ENCODE measurements at regions not wholly inside any gene's neighbourhood (a gene's known extent, or its start where the extent isn't known, plus 50 kb on each side); places are given as distances from the start of the nearest gene placed in this dataset.
"Not testable (repeated sequence)": the region's sequence is repeated elsewhere in the genome, so short reads cannot be mapped to it uniquely, and the experiment has no call there.

GRCh38 chr10:108545921-108546320 is 1377.4 kb downstream of the XPNPEP1 start:
- Histone ChIP-seq H3K4me1 (ENCODE audit: insufficient read depth, low read length, poor library complexity, severe bottlenecking) (no peaks in the 10 kb centered on the region), H3K27me3 (ENCODE audit: insufficient read depth, low read length, poor library complexity, severe bottlenecking) (no peaks in the 10 kb centered on the region), H3K79me2 (ENCODE audit: insufficient read depth, low read length) (no peaks in the 10 kb centered on the region), H3F3A (ENCODE audit: low read depth) (no peaks in the 10 kb centered on the region), H4K20me1 (ENCODE audit: insufficient read depth, low read length, poor library complexity, severe bottlenecking) (no peaks in the 10 kb centered on the region), H2AFZ (ENCODE audit: low read length) (peak overlapping the region; percentile 45; the same call in 1 of the 2 replicates), H3K9me2 (replicated peaks; ENCODE audit: low read depth, low read length) (no peaks in the 10 kb centered on the region), H3K4me2 (ENCODE audit: low read depth, low read length, poor library complexity, severe bottlenecking) (no peak overlapping the region), H3K9me3 (ENCODE audit: insufficient read depth, low read depth, low read length) (no peaks in the 10 kb centered on the region), H3K4me3 (ENCODE audit: low read length, poor library complexity, severe bottlenecking) (no peak overlapping the region), H3K36me3 (ENCODE audit: insufficient read depth, low read length) (no peaks in the 10 kb centered on the region), H3K9ac (ENCODE audit: low read depth, low read length, poor library complexity, severe bottlenecking) (no peak overlapping the region)
- TF ChIP-seq CTCF (conservative IDR thresholded peaks at IDR 0.05; ENCODE audit: low read length) (no peak), EZH2phosphoT487 (IDR thresholded peaks at IDR 0.05; ENCODE audit: borderline replicate concordance) (no peak)

GRCh38 chr10:108544500-108545120 is 1378.7 kb downstream of the XPNPEP1 start:
- no peaks in the 10 kb centered on the region for H3K79me2 ChIP-seq (ENCODE audit: insufficient read depth, low read length)
- no peaks in the 10 kb centered on the region for H3K36me3 ChIP-seq (ENCODE audit: insufficient read depth, low read length)
- no peaks in the 10 kb centered on the region for H3K9me2 ChIP-seq (replicated peaks; ENCODE audit: low read depth, low read length)
- no peaks in the 10 kb centered on the region for H3K27me3 ChIP-seq (ENCODE audit: insufficient read depth, low read length, poor library complexity, severe bottlenecking)
- H3K4me2 ChIP-seq (ENCODE audit: low read depth, low read length, poor library complexity, severe bottlenecking) = no peak overlapping the region
- H3F3A ChIP-seq (ENCODE audit: low read depth) = no peaks in the 10 kb centered on the region
- H3K4me3 ChIP-seq (ENCODE audit: low read length, poor library complexity, severe bottlenecking) = no peak overlapping the region
- H2AFZ ChIP-seq (ENCODE audit: low read length) = no peak overlapping the region
- H3K9me3 ChIP-seq (ENCODE audit: insufficient read depth, low read depth, low read length) = no peaks in the 10 kb centered on the region
- H4K20me1 ChIP-seq (ENCODE audit: insufficient read depth, low read length, poor library complexity, severe bottlenecking) = no peaks in the 10 kb centered on the region
- H3K4me1 ChIP-seq (ENCODE audit: insufficient read depth, low read length, poor library complexity, severe bottlenecking) = no peaks in the 10 kb centered on the region
- peak; percentile 78 for TF ChIP-seq CTCF (conservative IDR thresholded peaks at IDR 0.05; ENCODE audit: low read length)
- TF ChIP-seq EZH2phosphoT487 (IDR thresholded peaks at IDR 0.05; ENCODE audit: borderline replicate concordance) = no peak
- no peak overlapping the region for H3K9ac ChIP-seq (ENCODE audit: low read depth, low read length, poor library complexity, severe bottlenecking)

GRCh38 chr10:108533551-108533950 is 1369.0 kb upstream of the SORCS1 start:
- not testable (repeated sequence) for H3K9me3 ChIP-seq (ENCODE audit: insufficient read depth, low read depth, low read length); H3K9ac ChIP-seq (ENCODE audit: low read depth, low read length, poor library complexity, severe bottlenecking); H3F3A ChIP-seq (ENCODE audit: low read depth); H3K9me2 ChIP-seq (replicated peaks; ENCODE audit: low read depth, low read length); H3K4me3 ChIP-seq (ENCODE audit: low read length, poor library complexity, severe bottlenecking); H3K4me1 ChIP-seq (ENCODE audit: insufficient read depth, low read length, poor library complexity, severe bottlenecking); H2AFZ ChIP-seq (ENCODE audit: low read length); H3K79me2 ChIP-seq (ENCODE audit: insufficient read depth, low read length); H4K20me1 ChIP-seq (ENCODE audit: insufficient read depth, low read length, poor library complexity, severe bottlenecking); H3K36me3 ChIP-seq (ENCODE audit: insufficient read depth, low read length); H3K4me2 ChIP-seq (ENCODE audit: low read depth, low read length, poor library complexity, severe bottlenecking); H3K27me3 ChIP-seq (ENCODE audit: insufficient read depth, low read length, poor library complexity, severe bottlenecking)

Measured in Loucy (cell line).